Neural cell (in vitro differentiated cells): ENCODE measurements at regions not wholly inside any gene's neighbourhood (a gene's known extent, or its start where the extent isn't known, plus 50 kb on each side); places are given as distances from the start of the nearest gene placed in this dataset.
"Not testable (repeated sequence)": the region's sequence is repeated elsewhere in the genome, so short reads cannot be mapped to it uniquely, and the experiment has no call there.

Experiments
- H2AFZ ChIP-seq: fragments of 200-600, 300-800 bp; sonication (generic), shearing (Covaris generic); 2 replicates; pipeline ENCODE4 v1.6.0; 2014; ENCODE audit warnings: low read depth, mild to moderate bottlenecking, antibody characterized with exemption, low read length, moderate library complexity
- H3F3A ChIP-seq: fragments of 200-600 bp; shearing (Covaris generic); 2 replicates; pipeline ENCODE4 v1.6.1; 2016; ENCODE audit warnings: mild to moderate bottlenecking, moderate library complexity, mixed read lengths, antibody characterized with exemption, low read length; ENCODE audit not compliant: insufficient read depth, poor library complexity, severe bottlenecking
- H3K27ac ChIP-seq: fragments of 200-600, 300-800 bp; sonication (generic), shearing (Covaris generic); 2 replicates; pipeline ENCODE4 v1.5.1; 2014; ENCODE audit warnings: mild to moderate bottlenecking, low read length, moderate library complexity
- H3K27me3 ChIP-seq: fragments of 300-800, 200-600 bp; sonication (generic), shearing (Covaris generic); 2 replicates; pipeline ENCODE4 v1.6.0; 2014; ENCODE audit warnings: mild to moderate bottlenecking, low read depth, low read length, moderate library complexity; ENCODE audit not compliant: insufficient read depth
- H3K36me3 ChIP-seq: fragments of 300-800, 200-600 bp; sonication (generic), shearing (Covaris generic); 2 replicates; pipeline ENCODE4 v1.5.1; 2014; ENCODE audit warnings: mild to moderate bottlenecking, antibody characterized with exemption, low read length, moderate library complexity; ENCODE audit not compliant: insufficient read depth
- H3K4me2 ChIP-seq: fragments of 300-800, 200-600 bp; sonication (generic), shearing (Covaris generic); 2 replicates; pipeline ENCODE4 v1.6.0; 2014; ENCODE audit warnings: mild to moderate bottlenecking, low read length
- H3K4me3 ChIP-seq: fragments of 300-800, 200-600 bp; sonication (generic), shearing (Covaris generic); 2 replicates; pipeline ENCODE4 v1.5.1; 2014; ENCODE audit warnings: mild to moderate bottlenecking, low read length, moderate library complexity
- H3K79me2 ChIP-seq: fragments of 200-600 bp; shearing (Covaris generic); replicated peaks from 2 replicates; pipeline ENCODE4 v1.6.0; 2014; ENCODE audit warnings: mild to moderate bottlenecking, low read length, moderate library complexity; ENCODE audit not compliant: insufficient read depth
- H3K9ac ChIP-seq: fragments of 300-800, 200-600 bp; sonication (generic), shearing (Covaris generic); 2 replicates; pipeline ENCODE4 v1.6.1; 2016; ENCODE audit warnings: mild to moderate bottlenecking, low read length, mixed read lengths
- H3K9me2 ChIP-seq: fragments of 200-600 bp; shearing (Covaris generic); 2 replicates; pipeline ENCODE4 v1.6.1; 2016; ENCODE audit warnings: mild to moderate bottlenecking, low read length, mixed read lengths; ENCODE audit not compliant: insufficient read depth
- H3K9me3 ChIP-seq: fragments of 200-600, 300-800 bp; sonication (generic), shearing (Covaris generic); 2 replicates; pipeline ENCODE4 v1.6.1; 2016; ENCODE audit warnings: mild to moderate bottlenecking, mixed run types, low read length, moderate library complexity, mixed read lengths
- H4K20me1 ChIP-seq: fragments of 200-600 bp; shearing (Covaris generic); 2 replicates; pipeline ENCODE4 v1.6.1; 2016; ENCODE audit warnings: mild to moderate bottlenecking, mixed run types; ENCODE audit not compliant: insufficient read depth
- EP300 ChIP-seq: fragments of 450-650 bp; conservative IDR thresholded peaks from 2 replicates; pipeline ENCODE4 v1.6.1; 2014; ENCODE audit warnings: antibody characterized with exemption, mild to moderate bottlenecking, moderate library complexity; ENCODE audit not compliant: poor library complexity, severe bottlenecking
- EZH2 ChIP-seq: fragments of 200-600, 300-800 bp; shearing (Covaris generic), sonication (generic); IDR thresholded peaks from 2 replicates; pipeline ENCODE4 v1.6.1; 2014; ENCODE audit warnings: antibody characterized with exemption, low read length, borderline replicate concordance, mild to moderate bottlenecking; ENCODE audit not compliant: insufficient read depth, poor library complexity, severe bottlenecking
- MXI1 ChIP-seq: fragments of 450-650 bp; conservative IDR thresholded peaks from 2 replicates; pipeline ENCODE4 v1.6.1; 2014; ENCODE audit warnings: antibody characterized with exemption, mild to moderate bottlenecking; ENCODE audit not compliant: poor library complexity, severe bottlenecking
- POLR2AphosphoS5 ChIP-seq: IDR thresholded peaks from 2 replicates; pipeline ENCODE4 v1.6.1; 2012
- RAD21 ChIP-seq: fragments of 450-650 bp; conservative IDR thresholded peaks from 2 replicates; pipeline ENCODE4 v1.6.1; 2014; ENCODE audit warnings: antibody characterized with exemption, mild to moderate bottlenecking, moderate library complexity
- SMC3 ChIP-seq: fragments of 450-650 bp; conservative IDR thresholded peaks from 2 replicates; pipeline ENCODE4 v1.6.1; 2014; ENCODE audit warnings: antibody characterized with exemption, mild to moderate bottlenecking, moderate library complexity; ENCODE audit not compliant: poor library complexity
- TAF1 ChIP-seq: IDR thresholded peaks from 2 replicates; pipeline ENCODE4 v1.6.1; 2012; ENCODE audit warnings: low read depth
- TF ChIP-seq, protein P1 (sequence below): IDR thresholded peaks from 2 replicates; pipeline ENCODE4 v1.6.1; 2012; ENCODE audit warnings: borderline replicate concordance
- TF ChIP-seq, protein P2 (sequence below): fragments of 450-650 bp; IDR thresholded peaks from 2 replicates; pipeline ENCODE4 v1.5.1; 2014; ENCODE audit warnings: antibody characterized with exemption, mild to moderate bottlenecking, moderate library complexity; ENCODE audit not compliant: poor library complexity, severe bottlenecking

- Histone ChIP-seq H3K9ac (no peak overlapping the region), H3K9me3 (no peaks in the 10 kb centered on the region), H3K9me2 (no peaks in the 10 kb centered on the region), H3F3A (no peaks in the 10 kb centered on the region), H4K20me1 (no peaks in the 10 kb centered on the region), H3K36me3 (no peaks in the 10 kb centered on the region), H3K4me3 (no peak overlapping the region), H3K27me3 (no peaks in the 10 kb centered on the region), H3K4me2 (no peak overlapping the region), H3K79me2 (no peaks in the 10 kb centered on the region), H3K27ac (no peak overlapping the region), H2AFZ (no peak overlapping the region)
- TF ChIP-seq RAD21 (no peak), TAF1 (no peak), EP300 (no peak), MXI1 (no peak), SMC3 (no peak)
- TF ChIP-seq, protein P1, sequence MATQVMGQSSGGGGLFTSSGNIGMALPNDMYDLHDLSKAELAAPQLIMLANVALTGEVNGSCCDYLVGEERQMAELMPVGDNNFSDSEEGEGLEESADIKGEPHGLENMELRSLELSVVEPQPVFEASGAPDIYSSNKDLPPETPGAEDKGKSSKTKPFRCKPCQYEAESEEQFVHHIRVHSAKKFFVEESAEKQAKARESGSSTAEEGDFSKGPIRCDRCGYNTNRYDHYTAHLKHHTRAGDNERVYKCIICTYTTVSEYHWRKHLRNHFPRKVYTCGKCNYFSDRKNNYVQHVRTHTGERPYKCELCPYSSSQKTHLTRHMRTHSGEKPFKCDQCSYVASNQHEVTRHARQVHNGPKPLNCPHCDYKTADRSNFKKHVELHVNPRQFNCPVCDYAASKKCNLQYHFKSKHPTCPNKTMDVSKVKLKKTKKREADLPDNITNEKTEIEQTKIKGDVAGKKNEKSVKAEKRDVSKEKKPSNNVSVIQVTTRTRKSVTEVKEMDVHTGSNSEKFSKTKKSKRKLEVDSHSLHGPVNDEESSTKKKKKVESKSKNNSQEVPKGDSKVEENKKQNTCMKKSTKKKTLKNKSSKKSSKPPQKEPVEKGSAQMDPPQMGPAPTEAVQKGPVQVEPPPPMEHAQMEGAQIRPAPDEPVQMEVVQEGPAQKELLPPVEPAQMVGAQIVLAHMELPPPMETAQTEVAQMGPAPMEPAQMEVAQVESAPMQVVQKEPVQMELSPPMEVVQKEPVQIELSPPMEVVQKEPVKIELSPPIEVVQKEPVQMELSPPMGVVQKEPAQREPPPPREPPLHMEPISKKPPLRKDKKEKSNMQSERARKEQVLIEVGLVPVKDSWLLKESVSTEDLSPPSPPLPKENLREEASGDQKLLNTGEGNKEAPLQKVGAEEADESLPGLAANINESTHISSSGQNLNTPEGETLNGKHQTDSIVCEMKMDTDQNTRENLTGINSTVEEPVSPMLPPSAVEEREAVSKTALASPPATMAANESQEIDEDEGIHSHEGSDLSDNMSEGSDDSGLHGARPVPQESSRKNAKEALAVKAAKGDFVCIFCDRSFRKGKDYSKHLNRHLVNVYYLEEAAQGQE: no peak
Measured at GRCh38 chr7:29723599-29723998, 82.7 kb upstream of the WIPF3 start.

- H3K27ac ChIP-seq, H3F3A ChIP-seq, H3K27me3 ChIP-seq, H3K4me3 ChIP-seq, H4K20me1 ChIP-seq, H2AFZ ChIP-seq, H3K9ac ChIP-seq, H3K4me2 ChIP-seq, H3K79me2 ChIP-seq, H3K9me3 ChIP-seq, H3K36me3 ChIP-seq, H3K9me2 ChIP-seq: not testable (repeated sequence)
Measured at GRCh38 chr7:29729534-29730165, 76.7 kb upstream of the WIPF3 start.

- Histone ChIP-seq H3K79me2 (no peaks in the 10 kb centered on the region), H3K27me3 (no peaks in the 10 kb centered on the region), H3K9ac (no peak overlapping the region), H3K4me2 (no peak overlapping the region), H3K9me3 (no peaks in the 10 kb centered on the region), H3K27ac (no peak overlapping the region), H3K4me3 (no peak overlapping the region), H3K9me2 (no peaks in the 10 kb centered on the region), H2AFZ (no peak overlapping the region), H3F3A (no peaks in the 10 kb centered on the region), H4K20me1 (no peaks in the 10 kb centered on the region), H3K36me3 (no peaks in the 10 kb centered on the region)
- TF ChIP-seq TAF1: no peak
- TF ChIP-seq SMC3: no peak
- TF ChIP-seq EP300: no peak
- TF ChIP-seq, protein P1: no peak
- TF ChIP-seq RAD21: no peak
- TF ChIP-seq POLR2AphosphoS5: no peak
- no peak for TF ChIP-seq EZH2
- no peak for TF ChIP-seq MXI1
- TF ChIP-seq, protein P2, sequence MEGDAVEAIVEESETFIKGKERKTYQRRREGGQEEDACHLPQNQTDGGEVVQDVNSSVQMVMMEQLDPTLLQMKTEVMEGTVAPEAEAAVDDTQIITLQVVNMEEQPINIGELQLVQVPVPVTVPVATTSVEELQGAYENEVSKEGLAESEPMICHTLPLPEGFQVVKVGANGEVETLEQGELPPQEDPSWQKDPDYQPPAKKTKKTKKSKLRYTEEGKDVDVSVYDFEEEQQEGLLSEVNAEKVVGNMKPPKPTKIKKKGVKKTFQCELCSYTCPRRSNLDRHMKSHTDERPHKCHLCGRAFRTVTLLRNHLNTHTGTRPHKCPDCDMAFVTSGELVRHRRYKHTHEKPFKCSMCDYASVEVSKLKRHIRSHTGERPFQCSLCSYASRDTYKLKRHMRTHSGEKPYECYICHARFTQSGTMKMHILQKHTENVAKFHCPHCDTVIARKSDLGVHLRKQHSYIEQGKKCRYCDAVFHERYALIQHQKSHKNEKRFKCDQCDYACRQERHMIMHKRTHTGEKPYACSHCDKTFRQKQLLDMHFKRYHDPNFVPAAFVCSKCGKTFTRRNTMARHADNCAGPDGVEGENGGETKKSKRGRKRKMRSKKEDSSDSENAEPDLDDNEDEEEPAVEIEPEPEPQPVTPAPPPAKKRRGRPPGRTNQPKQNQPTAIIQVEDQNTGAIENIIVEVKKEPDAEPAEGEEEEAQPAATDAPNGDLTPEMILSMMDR: no peak
Measured at GRCh38 chr7:29734246-29734731, 72.0 kb upstream of the WIPF3 start.

- not testable (repeated sequence) for H3K4me2 ChIP-seq, H3K9me2 ChIP-seq, H3K27me3 ChIP-seq, H2AFZ ChIP-seq, H3K9ac ChIP-seq, H3K36me3 ChIP-seq, H3K9me3 ChIP-seq, H3K79me2 ChIP-seq, H3F3A ChIP-seq, H4K20me1 ChIP-seq, H3K4me3 ChIP-seq, H3K27ac ChIP-seq
Measured at GRCh38 chr7:29747645-29748245, 58.6 kb upstream of the WIPF3 start.
